GM12878 (cell line): ENCODE measurements at regions not wholly inside any gene's neighbourhood (a gene's known extent, or its start where the extent isn't known, plus 50 kb on each side); places are given as distances from the start of the nearest gene placed in this dataset.

Source experiments
- BCLAF1 ChIP-seq: fragments of 450-650 bp; IDR thresholded peaks from 2 replicates; pipeline ENCODE4 v1.6.1; 2017; ENCODE audit warnings: antibody characterized with exemption, mild to moderate bottlenecking, moderate library complexity
- CHD4 ChIP-seq: fragments of 200-600 bp; sonication (generic); IDR thresholded peaks from 2 replicates; pipeline ENCODE4 v1.6.1; 2016; ENCODE audit warnings: mild to moderate bottlenecking
- CREM ChIP-seq: IDR thresholded peaks from 2 replicates; pipeline ENCODE4 v1.6.1; 2014; ENCODE audit warnings: antibody characterized with exemption, low read depth
- CTCF ChIP-seq, 3 experiments: IDR thresholded peaks in 2 of 3; conservative IDR thresholded peaks in 1 of 3; 2 replicates each; pipeline ENCODE4 v1.5.1; 2011; ENCODE audit warnings: low read depth in 3 of 3, low read length in 3 of 3, mild to moderate bottlenecking in 3 of 3, control low read depth in 2 of 3, moderate library complexity in 2 of 3, inconsistent platforms in 1 of 3, mixed read lengths in 1 of 3; ENCODE audit not compliant: control insufficient read depth in 2 of 3, insufficient read depth in 1 of 3; ENCODE audit errors: extremely low read depth in 1 of 3
- DPF2 ChIP-seq: fragments of 450-650 bp; IDR thresholded peaks from 2 replicates; pipeline ENCODE4 v1.6.1; 2017; ENCODE audit warnings: mild to moderate bottlenecking
- EZH2 ChIP-seq: IDR thresholded peaks from 2 replicates; pipeline ENCODE4 v1.6.1; 2012; ENCODE audit warnings: low read depth, mild to moderate bottlenecking, control low read depth, inconsistent platforms, low read length, borderline replicate concordance; ENCODE audit not compliant: control insufficient read depth
- FOXM1 ChIP-seq: IDR thresholded peaks from 2 replicates; pipeline ENCODE4 v1.6.1; 2012; ENCODE audit warnings: low read depth, mild to moderate bottlenecking, inconsistent platforms, low read length, moderate library complexity
- HDGF ChIP-seq: fragments of 450-650 bp; IDR thresholded peaks from 2 replicates; pipeline ENCODE4 v1.6.1; 2016; ENCODE audit warnings: antibody characterized with exemption
- PBX3 ChIP-seq: IDR thresholded peaks from 2 replicates; pipeline ENCODE4 v1.6.1; 2011; ENCODE audit warnings: mild to moderate bottlenecking, low read depth, low read length, moderate library complexity; ENCODE audit not compliant: insufficient replicate concordance
- SREBF2 ChIP-seq: IDR thresholded peaks from 2 replicates; pipeline ENCODE4 v1.6.1; 2012; ENCODE audit warnings: mild to moderate bottlenecking, low read length
- ZNF207 ChIP-seq: fragments of 450-650 bp; IDR thresholded peaks from 2 replicates; pipeline ENCODE4 v1.6.1; 2014; ENCODE audit warnings: antibody characterized with exemption, mild to moderate bottlenecking, borderline replicate concordance
- ZNF274 ChIP-seq: IDR thresholded peaks from one replicate; pipeline ENCODE4 v1.8.0; 2011; ENCODE audit not compliant: insufficient read length, insufficient read depth
- ZNF384 ChIP-seq: IDR thresholded peaks from 2 replicates; pipeline ENCODE4 v1.6.1; 2012; ENCODE audit warnings: low read depth, mild to moderate bottlenecking, low read length, improper control_type of control experiment, borderline replicate concordance

- TF ChIP-seq CHD4 = no peak
- no peak for TF ChIP-seq FOXM1
- no peak for TF ChIP-seq HDGF
- TF ChIP-seq EZH2 = no peak
- TF ChIP-seq CREM = no peak
- TF ChIP-seq SREBF2 = no peak
- no peak for TF ChIP-seq PBX3
- TF ChIP-seq ZNF207 = no peak
- no peak for TF ChIP-seq CTCF (IDR thresholded peaks at IDR 0.05 in 2 of 3, conservative IDR thresholded peaks at IDR 0.05 in 1 of 3; ENCODE audit: control insufficient read depth in 2 of 3, extremely low read depth in 1 of 3, insufficient read depth in 1 of 3, low read depth in 3 of 3, low read length in 3 of 3)
- no peak for TF ChIP-seq DPF2
- TF ChIP-seq BCLAF1 = no peak
- no peak for TF ChIP-seq ZNF384
- TF ChIP-seq ZNF274 = no peak
Observed at GRCh38 chr4:170243662-170244288, 154.0 kb upstream of the AADAT start.
